Hepatocyte (in vitro differentiated cells): ENCODE measurements at regions not wholly inside any gene's neighbourhood (a gene's known extent, or its start where the extent isn't known, plus 50 kb on each side); places are given as distances from the start of the nearest gene placed in this dataset.
A peak's percentile ranks its signal among the peaks of the same experiment; 100 is the strongest.

Experiments used
- DNase-seq: peaks from one replicate; pipeline ENCODE4 v3.0.0-alpha.2; 2016; ENCODE audit warnings: low spot score
- H2AFZ ChIP-seq: fragments of 200-600 bp; sonication (generic); 2 replicates; pipeline ENCODE4 v1.6.0; 2016; ENCODE audit warnings: antibody characterized with exemption, mild to moderate bottlenecking
- H3K27ac ChIP-seq: fragments of 200-600 bp; sonication (generic); 2 replicates; pipeline ENCODE4 v1.5.1; 2016; ENCODE audit warnings: mild to moderate bottlenecking
- H3K27me3 ChIP-seq: fragments of 200-600 bp; sonication (generic); 2 replicates; pipeline ENCODE4 v1.6.1; 2016
- H3K36me3 ChIP-seq: fragments of 200-600 bp; sonication (generic); replicated peaks from 2 replicates; pipeline ENCODE4 v1.5.1; 2016; ENCODE audit warnings: low read depth; ENCODE audit not compliant: insufficient read depth
- H3K4me1 ChIP-seq: fragments of 200-600 bp; sonication (generic); 2 replicates; pipeline ENCODE4 v1.5.1; 2016; ENCODE audit warnings: mild to moderate bottlenecking, moderate library complexity; ENCODE audit not compliant: insufficient read depth
- H3K4me2 ChIP-seq: fragments of 200-600 bp; sonication (generic); 2 replicates; pipeline ENCODE4 v1.6.0; 2016
- H3K4me3 ChIP-seq: fragments of 200-600 bp; sonication (generic); 2 replicates; pipeline ENCODE4 v1.5.1; 2016; ENCODE audit warnings: mild to moderate bottlenecking
- H3K79me2 ChIP-seq: fragments of 200-600 bp; sonication (generic); 2 replicates; pipeline ENCODE4 v1.6.0; 2017; ENCODE audit warnings: mild to moderate bottlenecking
- H3K9me2 ChIP-seq: fragments of 200-600 bp; sonication (generic); replicated peaks from 2 replicates; pipeline ENCODE4 v1.6.0; 2017; ENCODE audit warnings: mild to moderate bottlenecking; ENCODE audit not compliant: insufficient read depth
- H3K9me3 ChIP-seq: fragments of 200-600 bp; sonication (generic); 2 replicates; pipeline ENCODE4 v1.5.1; 2016; ENCODE audit warnings: low read depth, mild to moderate bottlenecking
- H4K20me1 ChIP-seq: fragments of 200-600 bp; sonication (generic); 2 replicates; pipeline ENCODE4 v1.6.0; 2016; ENCODE audit warnings: mild to moderate bottlenecking; ENCODE audit not compliant: insufficient read depth, poor library complexity, severe bottlenecking
- EZH2 ChIP-seq: fragments of 200-600 bp; sonication (generic); IDR thresholded peaks from 2 replicates; pipeline ENCODE4 v1.6.1; 2016; ENCODE audit warnings: antibody characterized with exemption, mild to moderate bottlenecking, borderline replicate concordance
- EZH2phosphoT487 ChIP-seq: fragments of 200-600 bp; sonication (generic); IDR thresholded peaks from one replicate; pipeline ENCODE4 v1.6.1; 2018; ENCODE audit warnings: antibody characterized with exemption, mild to moderate bottlenecking, low read depth, moderate library complexity; ENCODE audit not compliant: unreplicated experiment, severe bottlenecking
- WGBS: methylation state at CpG from one replicate; pipeline ENCODE4 v1.1.6; 2016; ENCODE audit warnings: low lambda C conversion rate; ENCODE audit errors: missing lambda C conversion rate; 5-methylcytosine and 5-hydroxymethylcytosine counted together
- TF ChIP-seq, protein P1 (sequence below): fragments of 200-600 bp; sonication (generic); IDR thresholded peaks from 2 replicates; pipeline ENCODE4 v1.5.1; 2016; ENCODE audit warnings: antibody characterized with exemption, mild to moderate bottlenecking; ENCODE audit not compliant: poor library complexity

DNA sequence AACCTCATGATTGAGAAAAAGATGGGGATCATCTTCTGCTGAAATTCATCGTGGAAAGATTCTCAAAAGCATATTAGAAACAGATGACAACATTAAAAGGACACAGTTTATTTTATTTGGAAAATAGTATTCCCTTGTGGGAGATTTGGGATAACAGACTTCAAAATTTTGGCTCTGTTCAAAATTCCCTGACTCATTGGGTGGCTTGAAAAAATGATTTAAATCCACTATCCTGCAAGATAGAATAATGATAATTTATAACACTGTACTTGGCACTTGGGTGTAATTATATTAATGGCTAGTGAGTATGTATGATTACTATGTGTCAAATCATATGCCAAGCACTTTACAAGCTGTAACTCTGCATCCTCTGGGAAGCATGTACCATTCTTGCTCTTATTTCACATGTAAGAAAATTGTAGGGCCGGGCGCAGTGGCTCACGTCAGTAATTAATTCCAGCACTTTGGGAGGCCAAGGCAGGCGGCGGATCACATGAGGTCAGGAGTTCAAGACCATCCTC is 128.8 kb downstream of the LMNTD1 start:
- 69% methylated on average over 6 of the region's 6 CpGs for WGBS
- Histone ChIP-seq H2AFZ (no peak overlapping the region), H3K79me2 (no peaks in the 10 kb centered on the region), H3K4me1 (peaks cover 10% of the 10 kb centered on the region), H3K27ac (peak overlapping the region; percentile 52), H3K9me2 (no peaks in the 10 kb centered on the region), H3K4me2 (peak overlapping the region; percentile 32), H3K9me3 (no peaks in the 10 kb centered on the region), H3K4me3 (no peak overlapping the region), H3K36me3 (no peaks in the 10 kb centered on the region), H3K27me3 (no peaks in the 10 kb centered on the region), H4K20me1 (no peaks in the 10 kb centered on the region)
- TF ChIP-seq, protein P1, sequence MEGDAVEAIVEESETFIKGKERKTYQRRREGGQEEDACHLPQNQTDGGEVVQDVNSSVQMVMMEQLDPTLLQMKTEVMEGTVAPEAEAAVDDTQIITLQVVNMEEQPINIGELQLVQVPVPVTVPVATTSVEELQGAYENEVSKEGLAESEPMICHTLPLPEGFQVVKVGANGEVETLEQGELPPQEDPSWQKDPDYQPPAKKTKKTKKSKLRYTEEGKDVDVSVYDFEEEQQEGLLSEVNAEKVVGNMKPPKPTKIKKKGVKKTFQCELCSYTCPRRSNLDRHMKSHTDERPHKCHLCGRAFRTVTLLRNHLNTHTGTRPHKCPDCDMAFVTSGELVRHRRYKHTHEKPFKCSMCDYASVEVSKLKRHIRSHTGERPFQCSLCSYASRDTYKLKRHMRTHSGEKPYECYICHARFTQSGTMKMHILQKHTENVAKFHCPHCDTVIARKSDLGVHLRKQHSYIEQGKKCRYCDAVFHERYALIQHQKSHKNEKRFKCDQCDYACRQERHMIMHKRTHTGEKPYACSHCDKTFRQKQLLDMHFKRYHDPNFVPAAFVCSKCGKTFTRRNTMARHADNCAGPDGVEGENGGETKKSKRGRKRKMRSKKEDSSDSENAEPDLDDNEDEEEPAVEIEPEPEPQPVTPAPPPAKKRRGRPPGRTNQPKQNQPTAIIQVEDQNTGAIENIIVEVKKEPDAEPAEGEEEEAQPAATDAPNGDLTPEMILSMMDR = no peak
- TF ChIP-seq EZH2 (no peak), EZH2phosphoT487 (no peak)
- DNase-seq = no peak

DNA sequence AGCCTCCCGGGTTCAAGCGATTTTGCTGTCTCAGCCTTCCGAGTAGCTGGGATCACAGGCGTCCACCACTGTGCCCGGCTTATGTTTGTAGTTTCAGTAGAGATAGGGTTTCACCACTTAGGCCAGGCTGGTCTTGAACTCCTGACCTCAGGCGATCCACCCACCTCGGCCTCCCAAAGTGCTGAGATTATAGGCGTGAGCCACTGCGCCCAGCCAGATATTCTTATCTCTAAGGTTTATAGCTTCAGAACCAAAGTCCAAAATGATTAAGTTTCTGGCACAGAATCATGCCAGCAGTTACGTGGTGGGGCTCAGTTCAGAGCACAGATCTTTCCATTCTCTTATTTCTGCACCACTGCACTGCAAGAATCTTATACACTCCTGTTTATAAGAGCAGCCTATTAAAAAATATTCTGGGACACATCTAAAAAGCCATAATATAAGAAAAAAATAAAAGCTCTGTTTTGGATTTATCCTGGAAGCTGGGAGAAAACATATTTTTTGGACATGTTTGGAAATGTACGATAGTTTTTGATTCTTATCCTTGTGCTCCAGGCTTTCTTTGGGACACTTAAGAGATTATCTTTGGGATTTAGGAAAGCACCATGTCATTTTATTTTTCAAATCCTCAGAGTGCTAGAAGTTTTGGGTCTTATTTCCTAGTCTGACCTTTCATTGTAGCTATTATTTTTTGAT is 129.6 kb downstream of the LMNTD1 start:
- Histone ChIP-seq H3K4me2 (peak overlapping the region; percentile 32), H3K4me3 (no peak overlapping the region), H3K4me1 (peaks cover 10% of the 10 kb centered on the region), H3K27ac (peak overlapping the region; percentile 52), H4K20me1 (no peaks in the 10 kb centered on the region), H3K36me3 (no peaks in the 10 kb centered on the region), H3K9me3 (no peaks in the 10 kb centered on the region), H3K79me2 (no peaks in the 10 kb centered on the region), H2AFZ (no peak overlapping the region), H3K9me2 (no peaks in the 10 kb centered on the region), H3K27me3 (no peaks in the 10 kb centered on the region)
- 39% methylated on average over 11 of the region's 11 CpGs for WGBS
- TF ChIP-seq EZH2 = no peak
- TF ChIP-seq EZH2phosphoT487 = no peak
- TF ChIP-seq, protein P1 = no peak
- DNase-seq = peak; percentile 40

DNA sequence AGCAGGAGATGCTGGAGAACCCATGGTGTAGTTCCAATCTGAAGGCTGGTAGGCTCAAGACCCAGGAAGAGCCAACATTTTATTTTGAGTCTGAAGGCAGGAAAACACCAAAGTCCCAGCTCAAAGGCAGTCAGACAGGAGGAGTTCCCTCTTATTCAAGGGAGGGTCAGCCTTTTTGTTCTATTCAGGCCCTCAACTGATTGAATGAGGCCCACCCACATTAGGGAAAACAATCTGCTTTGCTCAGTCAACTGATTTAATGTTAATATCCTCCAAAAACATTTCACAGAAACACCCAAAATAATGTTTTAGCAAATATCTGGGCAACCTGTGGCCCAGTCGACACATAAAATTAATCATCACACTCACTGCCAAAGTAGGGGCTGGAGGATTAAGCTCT is 130.8 kb downstream of the LMNTD1 start:
- no peak overlapping the region for H2AFZ ChIP-seq
- no peak overlapping the region for H3K4me2 ChIP-seq
- H3K9me2 ChIP-seq = no peaks in the 10 kb centered on the region
- H3K9me3 ChIP-seq = no peaks in the 10 kb centered on the region
- TF ChIP-seq EZH2 (no peak), EZH2phosphoT487 (no peak)
- TF ChIP-seq, protein P1 = no peak
- no peaks in the 10 kb centered on the region for H3K79me2 ChIP-seq
- peaks cover 10% of the 10 kb centered on the region for H3K4me1 ChIP-seq
- no peaks in the 10 kb centered on the region for H3K27me3 ChIP-seq
- no peaks in the 10 kb centered on the region for H3K36me3 ChIP-seq
- no peaks in the 10 kb centered on the region for H4K20me1 ChIP-seq
- H3K27ac ChIP-seq = no peak overlapping the region
- 88% methylated on average over 1 of the region's 1 CpG for WGBS
- H3K4me3 ChIP-seq = no peak overlapping the region
- no peak for DNase-seq
